Suppressor macrophage (primary cell): ENCODE measurements at regions not wholly inside any gene's neighbourhood (a gene's known extent, or its start where the extent isn't known, plus 50 kb on each side); places are given as distances from the start of the nearest gene placed in this dataset.

Source experiments
- DNase-seq, 4 experiments: peaks; one replicate each; pipeline ENCODE4 v3.0.0-alpha.2; 2020 to 2022

GRCh38 chr5:113804264-113804663 is 290.8 kb downstream of the YTHDC2 start:
- DNase-seq: no peak

GRCh38 chr5:113804943-113805342 is 291.4 kb downstream of the YTHDC2 start:
- no peak for DNase-seq

- DNase-seq: no peak
Measured at GRCh38 chr5:113806250-113806649, 292.8 kb downstream of the YTHDC2 start.

- DNase-seq: no peak
Measured at GRCh38 chr5:113806904-113807303, 293.4 kb downstream of the YTHDC2 start.

GRCh38 chr5:113807427-113807991 is 294.0 kb downstream of the YTHDC2 start:
- no peak for DNase-seq

- DNase-seq: no peak
Measured at GRCh38 chr5:113808956-113809355, 295.5 kb downstream of the YTHDC2 start.

GRCh38 chr5:113809626-113810025 is 296.1 kb downstream of the YTHDC2 start:
- no peak for DNase-seq

GRCh38 chr5:113813466-113813865 is 300.0 kb downstream of the YTHDC2 start:
- DNase-seq: no peak

- DNase-seq: no peak
Measured at GRCh38 chr5:113817683-113818082, 304.2 kb downstream of the YTHDC2 start.

GRCh38 chr5:113823696-113824095 is 310.2 kb downstream of the YTHDC2 start:
- DNase-seq: no peak

- no peak for DNase-seq
Measured at GRCh38 chr5:113824307-113824706, 310.8 kb downstream of the YTHDC2 start.

- no peak for DNase-seq
Measured at GRCh38 chr5:113825176-113825575, 311.7 kb downstream of the YTHDC2 start.

GRCh38 chr5:113846941-113847340 is 333.4 kb downstream of the YTHDC2 start:
- DNase-seq: no peak

- DNase-seq: no peak
Measured at GRCh38 chr5:113864437-113864836, 350.9 kb downstream of the YTHDC2 start.

GRCh38 chr5:113866763-113867162 is 353.3 kb downstream of the YTHDC2 start:
- no peak for DNase-seq

- DNase-seq: no peak
Measured at GRCh38 chr5:113869611-113870010, 356.1 kb downstream of the YTHDC2 start.

GRCh38 chr5:113871972-113872371 is 358.5 kb downstream of the YTHDC2 start:
- DNase-seq: no peak

- no peak for DNase-seq
Measured at GRCh38 chr5:113875096-113875495, 361.6 kb downstream of the YTHDC2 start.

- DNase-seq: no peak
Measured at GRCh38 chr5:113891491-113891890, 378.0 kb downstream of the YTHDC2 start.

GRCh38 chr5:113896789-113897188 is 383.3 kb downstream of the YTHDC2 start:
- DNase-seq: no peak

- no peak for DNase-seq
Measured at GRCh38 chr5:113897748-113898147, 384.3 kb downstream of the YTHDC2 start.

- DNase-seq: no peak
Measured at GRCh38 chr5:113900141-113900540, 386.6 kb downstream of the YTHDC2 start.

GRCh38 chr5:113900816-113901215 is 387.3 kb downstream of the YTHDC2 start:
- no peak for DNase-seq

GRCh38 chr5:113901718-113902117 is 388.2 kb downstream of the YTHDC2 start:
- DNase-seq: no peak

GRCh38 chr5:113902917-113903660 is 389.6 kb downstream of the YTHDC2 start:
- DNase-seq: no peak
